Keratinocyte (primary cell): ENCODE measurements at regions not wholly inside any gene's neighbourhood (a gene's known extent, or its start where the extent isn't known, plus 50 kb on each side); places are given as distances from the start of the nearest gene placed in this dataset.

Source experiments
- DNase-seq: peaks from one replicate; pipeline ENCODE4 v3.0.0-alpha.2; 2011; ENCODE audit warnings: low read depth, missing footprints, low spot score
- FAIRE-seq: peaks from 2 replicates; lab custom pipeline; 2011; peaks lifted over from hg19 to GRCh38; lab: Jason Lieb, UNC
- H2AFZ ChIP-seq: 2 replicates; pipeline ENCODE4 v1.6.0; 2012; ENCODE audit warnings: low read length, control low read depth, inconsistent platforms; ENCODE audit not compliant: control insufficient read depth
- H3K27ac ChIP-seq: 2 replicates; pipeline ENCODE4 v1.5.1; 2011; ENCODE audit warnings: low read length; ENCODE audit not compliant: control insufficient read depth, insufficient read depth
- H3K27me3 ChIP-seq: 3 replicates; pipeline ENCODE4 v1.6.0; 2011; ENCODE audit warnings: low read length; ENCODE audit not compliant: control insufficient read depth, insufficient read depth; ENCODE audit errors: extremely low read depth
- H3K36me3 ChIP-seq, 2 experiments: 2 replicates in 1 of 2; 3 replicates in 1 of 2; pipeline ENCODE4 v1.5.1; 2011; ENCODE audit warnings: low read length in 2 of 2, mild to moderate bottlenecking in 1 of 2; ENCODE audit not compliant: control insufficient read depth in 2 of 2, insufficient read depth in 2 of 2; ENCODE audit errors: extremely low read depth in 1 of 2
- H3K4me1 ChIP-seq: 3 replicates; pipeline ENCODE4 v1.5.1; 2011; ENCODE audit warnings: low read length; ENCODE audit not compliant: control insufficient read depth, insufficient read depth; ENCODE audit errors: extremely low read depth
- H3K4me2 ChIP-seq: 3 replicates; pipeline ENCODE4 v1.6.0; 2011; ENCODE audit warnings: low read depth, low read length; ENCODE audit not compliant: control insufficient read depth, insufficient read depth; ENCODE audit errors: extremely low read depth
- H3K4me3 ChIP-seq, 3 experiments: fragments of 200-600 bp in 1 of 3; sonication (generic) in 1 of 3; 2 replicates in 2 of 3; 3 replicates in 1 of 3; pipeline ENCODE4 v1.5.1; 2011 to 2016; ENCODE audit warnings: low read length in 3 of 3, mild to moderate bottlenecking in 3 of 3, control low read depth in 2 of 3, inconsistent platforms in 1 of 3, low read depth in 1 of 3, mixed read lengths in 1 of 3, mixed run types in 1 of 3, moderate library complexity in 1 of 3; ENCODE audit not compliant: control insufficient read depth in 2 of 3, insufficient read depth in 2 of 3; ENCODE audit errors: extremely low read depth in 1 of 3
- H3K79me2 ChIP-seq: 2 replicates; pipeline ENCODE4 v1.6.0; 2012; ENCODE audit warnings: low read length; ENCODE audit not compliant: control insufficient read depth, insufficient read depth
- H3K9ac ChIP-seq: 3 replicates; pipeline ENCODE4 v1.6.0; 2011; ENCODE audit warnings: low read length; ENCODE audit not compliant: control insufficient read depth, insufficient read depth; ENCODE audit errors: extremely low read depth
- H3K9me1 ChIP-seq: 3 replicates; pipeline ENCODE4 v1.6.0; 2011; ENCODE audit warnings: low read length; ENCODE audit not compliant: control insufficient read depth, insufficient read depth; ENCODE audit errors: extremely low read depth
- H3K9me3 ChIP-seq: 2 replicates; pipeline ENCODE4 v1.5.1; 2012; ENCODE audit warnings: low read depth, low read length; ENCODE audit not compliant: control insufficient read depth
- H4K20me1 ChIP-seq: 3 replicates; pipeline ENCODE4 v1.6.0; 2011; ENCODE audit warnings: low read length; ENCODE audit not compliant: control insufficient read depth, insufficient read depth; ENCODE audit errors: extremely low read depth
- CTCF ChIP-seq, 3 experiments: IDR thresholded peaks in 1 of 3; conservative IDR thresholded peaks in 1 of 3; optimal IDR thresholded peaks in 1 of 3; 2 replicates in 2 of 3; 3 replicates in 1 of 3; pipeline versions ENCODE3 to v1.5.1; 2011; ENCODE audit warnings: low read length in 3 of 3, mild to moderate bottlenecking in 3 of 3, moderate library complexity in 2 of 3, control low read depth in 1 of 3, inconsistent platforms in 1 of 3; ENCODE audit not compliant: insufficient read depth in 2 of 3; ENCODE audit errors: extremely low read depth in 1 of 3
- EZH2 ChIP-seq: IDR thresholded peaks from one replicate; pipeline ENCODE4 v1.6.1; 2012; ENCODE audit warnings: inconsistent platforms, mild to moderate bottlenecking, low read length, moderate library complexity
- dilution Hi-C: fragments of 300-500 bp; cut with MboI; formaldehyde crosslinking; loops from one replicate; pipeline ENCODE4 v1.7.0; 2020; ENCODE audit warnings: low sequenced_read_pairs; ENCODE audit not compliant: extremely low pct_ligation_motif_present

GRCh38 chr10:108852211-108852610, 1071.1 kb downstream of the XPNPEP1 start:
- Histone ChIP-seq H2AFZ (no peak overlapping the region), H3K9ac (no peak overlapping the region), H3K36me3 (no peaks in the 10 kb centered on the region), H3K4me2 (no peak overlapping the region), H3K9me3 (no peaks in the 10 kb centered on the region), H4K20me1 (no peaks in the 10 kb centered on the region), H3K4me1 (no peaks in the 10 kb centered on the region), H3K27me3 (no peaks in the 10 kb centered on the region), H3K9me1 (no peaks in the 10 kb centered on the region), H3K27ac (no peak overlapping the region), H3K79me2 (no peaks in the 10 kb centered on the region), H3K4me3 (no peak overlapping the region)
- dilution Hi-C loops = no loop called here
- TF ChIP-seq EZH2 (no peak), CTCF (optimal IDR thresholded peaks at IDR 0.05 in 1 of 3, IDR thresholded peaks at IDR 0.05 in 1 of 3, conservative IDR thresholded peaks at IDR 0.05 in 1 of 3; ENCODE audit: extremely low read depth in 1 of 3, insufficient read depth in 2 of 3, low read length in 3 of 3) (no peak)
- FAIRE-seq (no peak), DNase-seq (no peak)

- H3K9me1 ChIP-seq = no peaks in the 10 kb centered on the region
- dilution Hi-C loops = no loop called here
- no peak for FAIRE-seq
- H3K9me3 ChIP-seq = peaks cover 2% of the 10 kb centered on the region
- H3K4me2 ChIP-seq = no peak overlapping the region
- DNase-seq = no peak
- H3K4me3 ChIP-seq = no peak overlapping the region
- no peaks in the 10 kb centered on the region for H3K27me3 ChIP-seq
- H3K27ac ChIP-seq = no peak overlapping the region
- H3K36me3 ChIP-seq = no peaks in the 10 kb centered on the region
- H3K79me2 ChIP-seq = no peaks in the 10 kb centered on the region
- TF ChIP-seq CTCF (optimal IDR thresholded peaks at IDR 0.05 in 1 of 3, IDR thresholded peaks at IDR 0.05 in 1 of 3, conservative IDR thresholded peaks at IDR 0.05 in 1 of 3; ENCODE audit: extremely low read depth in 1 of 3, insufficient read depth in 2 of 3, low read length in 3 of 3) = no peak
- no peak for TF ChIP-seq EZH2
- H3K4me1 ChIP-seq = no peaks in the 10 kb centered on the region
- no peaks in the 10 kb centered on the region for H4K20me1 ChIP-seq
- no peak overlapping the region for H3K9ac ChIP-seq
- no peak overlapping the region for H2AFZ ChIP-seq
Measured at GRCh38 chr10:108850138-108850854, 1073.0 kb downstream of the XPNPEP1 start.
